ENCODE measurements at regions not wholly inside any gene's neighbourhood (a gene's known extent, or its start where the extent isn't known, plus 50 kb on each side); places are given as distances from the start of the nearest gene placed in this dataset.
"Not testable (repeated sequence)": the region's sequence is repeated elsewhere in the genome, so short reads cannot be mapped to it uniquely, and the experiment has no call there.

DNA sequence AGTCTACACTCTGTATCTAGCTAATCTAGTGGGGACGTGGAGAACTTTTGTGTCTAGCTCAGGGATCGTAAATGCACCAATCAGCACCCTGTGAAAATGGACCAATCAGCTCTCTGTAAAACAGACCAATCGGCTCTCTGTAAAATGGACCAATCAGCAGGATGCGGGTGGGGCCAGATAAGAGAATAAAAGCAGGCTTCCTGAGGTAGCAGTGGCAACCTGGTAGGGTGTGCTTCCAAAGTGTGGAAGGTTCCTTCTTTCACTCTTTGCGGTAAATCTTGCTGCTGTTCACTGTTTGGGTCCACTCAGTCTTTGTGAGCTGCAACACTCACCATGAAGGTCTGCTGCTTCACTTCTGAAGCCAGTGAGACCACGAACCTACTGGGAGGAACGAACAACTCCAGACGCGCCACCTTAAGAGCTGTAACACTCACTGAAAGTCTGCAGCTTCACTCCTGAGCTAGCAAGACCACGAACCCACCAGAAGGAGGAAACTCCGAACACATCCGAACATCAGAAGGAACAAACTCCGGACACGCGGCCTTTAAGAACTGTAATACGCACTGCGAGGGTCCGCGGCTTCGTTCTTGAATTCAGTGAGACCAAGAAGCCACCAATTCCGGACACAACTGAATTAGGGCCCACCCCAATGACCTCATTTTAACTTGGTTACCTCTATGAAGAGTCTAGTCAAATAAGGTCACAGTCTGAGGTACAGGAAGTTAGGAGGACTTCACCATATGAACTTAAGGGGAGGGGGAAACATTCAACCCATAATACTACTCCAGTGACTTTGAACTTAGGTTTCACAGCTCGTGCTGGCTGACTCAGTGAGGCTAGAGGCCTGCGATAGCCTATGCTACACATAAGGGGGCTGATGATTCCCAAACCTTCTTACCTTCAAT, 59.8 kb upstream of the LPGAT1 start:
- no CpG with 5 or more reads among the region's 23 CpGs for WGBS (ENCODE audit: insufficient coverage, insufficient read length)
- H3K27me3 ChIP-seq (ENCODE audit: control insufficient read depth, insufficient read depth, low read length); H3K36me3 ChIP-seq (ENCODE audit: control insufficient read depth, insufficient read depth, low read length); H3K4me3 ChIP-seq (ENCODE audit: low read length); DNase-seq (ENCODE audit: low read depth, low spot score); H3K4me1 ChIP-seq (ENCODE audit: control insufficient read depth, insufficient read depth, low read length); H3K27ac ChIP-seq (ENCODE audit: low read length); H3K9me3 ChIP-seq (ENCODE audit: control insufficient read depth, insufficient read depth, low read length): not testable (repeated sequence)

- H3K4me3 ChIP-seq (ENCODE audit: low read length) = peak overlapping the region; percentile 61; the same call in 1 of the 2 replicates
Measured at GRCh38 chr1:211889307-211890090, 58.9 kb upstream of the LPGAT1 start.

GRCh38 chr1:211886551-211886950, 56.0 kb upstream of the LPGAT1 start:
- H3K4me1 ChIP-seq (ENCODE audit: control insufficient read depth, insufficient read depth, low read length) = no peaks in the 10 kb centered on the region
- no peaks in the 10 kb centered on the region for H3K27me3 ChIP-seq (ENCODE audit: control insufficient read depth, insufficient read depth, low read length)
- no peaks in the 10 kb centered on the region; the same call in 1 of the 2 replicates for H3K9me3 ChIP-seq (ENCODE audit: control insufficient read depth, insufficient read depth, low read length)
- DNase-seq (ENCODE audit: low read depth, low spot score) = no peak
- H3K36me3 ChIP-seq (ENCODE audit: control insufficient read depth, insufficient read depth, low read length) = no peaks in the 10 kb centered on the region
- no peak overlapping the region for H3K27ac ChIP-seq (ENCODE audit: low read length)
- H3K4me3 ChIP-seq (ENCODE audit: low read length) = no peak overlapping the region
- no CpG with 5 or more reads among the region's 3 CpGs for WGBS (ENCODE audit: insufficient coverage, insufficient read length)

More at GRCh38 chr1:211889307-211890090, 58.9 kb upstream of the LPGAT1 start:
- H3K9me3 ChIP-seq (ENCODE audit: control insufficient read depth, insufficient read depth, low read length); H3K27ac ChIP-seq (ENCODE audit: low read length); H3K36me3 ChIP-seq (ENCODE audit: control insufficient read depth, insufficient read depth, low read length); H3K27me3 ChIP-seq (ENCODE audit: control insufficient read depth, insufficient read depth, low read length); H3K4me1 ChIP-seq (ENCODE audit: control insufficient read depth, insufficient read depth, low read length): not testable (repeated sequence)
- no CpG with 5 or more reads among the region's 50 CpGs for WGBS (ENCODE audit: insufficient coverage, insufficient read length)
- peak; percentile 4 for DNase-seq (ENCODE audit: low read depth, low spot score)

GRCh38 chr1:211885747-211886522, 55.4 kb upstream of the LPGAT1 start:
- WGBS (ENCODE audit: insufficient coverage, insufficient read length) = no CpG with 5 or more reads among the region's 3 CpGs
- Histone ChIP-seq H3K9me3 (ENCODE audit: control insufficient read depth, insufficient read depth, low read length) (no peaks in the 10 kb centered on the region; the same call in 1 of the 2 replicates), H3K27ac (ENCODE audit: low read length) (no peak overlapping the region), H3K4me1 (ENCODE audit: control insufficient read depth, insufficient read depth, low read length) (no peaks in the 10 kb centered on the region), H3K4me3 (ENCODE audit: low read length) (no peak overlapping the region), H3K27me3 (ENCODE audit: control insufficient read depth, insufficient read depth, low read length) (no peaks in the 10 kb centered on the region), H3K36me3 (ENCODE audit: control insufficient read depth, insufficient read depth, low read length) (no peaks in the 10 kb centered on the region)
- DNase-seq (ENCODE audit: low read depth, low spot score) = no peak

GRCh38 chr1:211882381-211883004, 51.9 kb upstream of the LPGAT1 start:
- no CpG with 5 or more reads among the region's 4 CpGs for WGBS (ENCODE audit: insufficient coverage, insufficient read length)
- H3K27me3 ChIP-seq (ENCODE audit: control insufficient read depth, insufficient read depth, low read length) = no peaks in the 10 kb centered on the region
- H3K9me3 ChIP-seq (ENCODE audit: control insufficient read depth, insufficient read depth, low read length) = no peaks in the 10 kb centered on the region; the same call in 1 of the 2 replicates
- no peaks in the 10 kb centered on the region for H3K36me3 ChIP-seq (ENCODE audit: control insufficient read depth, insufficient read depth, low read length)
- H3K27ac ChIP-seq (ENCODE audit: low read length) = no peak overlapping the region
- H3K4me1 ChIP-seq (ENCODE audit: control insufficient read depth, insufficient read depth, low read length) = no peaks in the 10 kb centered on the region
- no peak overlapping the region for H3K4me3 ChIP-seq (ENCODE audit: low read length)
- DNase-seq (ENCODE audit: low read depth, low spot score) = no peak
